ENCODE measurements at regions not wholly inside any gene's neighbourhood (a gene's known extent, or its start where the extent isn't known, plus 50 kb on each side); places are given as distances from the start of the nearest gene placed in this dataset.
"Not testable (repeated sequence)": the region's sequence is repeated elsewhere in the genome, so short reads cannot be mapped to it uniquely, and the experiment has no call there.

GRCh38 chr11:49302360-49302759, 94.0 kb upstream of the FOLH1 start:
- H3K4me3 ChIP-seq (ENCODE audit: low read depth, low read length) = no peak overlapping the region
- H3K9me3 ChIP-seq (ENCODE audit: control insufficient read depth, insufficient read depth, low read depth, low read length) = no peaks in the 10 kb centered on the region
- POLR2A ChIA-PET = interaction anchor here (0.6 kb wide), 1 partner anchor 1729 kb away, joined by 3 read pairs; no protein-coding TSS in a partner anchor
- CTCF ChIA-PET = interaction anchor here (0.8 kb wide), 1 partner anchor 21 kb away, joined by 3 read pairs; no protein-coding TSS in a partner anchor
- no peaks in the 10 kb centered on the region for H3K36me3 ChIP-seq (ENCODE audit: control insufficient read depth in 2 of 2, insufficient read depth in 1 of 2, low read length in 2 of 2)
- no peaks in the 10 kb centered on the region for H3K4me1 ChIP-seq (ENCODE audit: control insufficient read depth, insufficient read depth, low read length)
- H3K27ac ChIP-seq (ENCODE audit: extremely low read depth, low read depth, low read length) = no peak overlapping the region
- TF ChIP-seq TRIM28 (IDR thresholded peaks at IDR 0.05; ENCODE audit: borderline replicate concordance, low read length) = no peak
- no peak for TF ChIP-seq ZNF571 (tag by site-specific recombination; IDR thresholded peaks at IDR 0.05)

DNA sequence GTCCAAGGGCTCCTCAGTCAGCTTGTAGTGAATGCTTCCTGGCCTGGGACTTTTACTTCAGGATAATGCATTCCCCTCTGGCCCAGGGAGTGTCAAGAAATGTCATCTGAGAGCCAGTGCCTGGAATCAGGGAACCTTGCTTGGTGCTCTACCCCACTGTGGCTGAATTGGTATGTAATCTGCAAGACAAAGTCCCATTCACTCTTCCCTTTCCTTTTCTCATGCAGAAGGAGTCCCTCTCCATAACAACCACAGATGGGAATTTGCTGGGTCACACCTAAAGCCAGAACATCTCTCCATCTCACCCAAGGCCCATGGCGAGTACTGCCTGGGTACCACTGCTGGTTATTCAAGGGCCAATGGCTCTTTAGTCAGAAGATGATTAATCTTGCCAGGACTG, 89.6 kb upstream of the FOLH1 start:
- H3K27ac ChIP-seq (ENCODE audit: extremely low read depth, low read depth, low read length); H3K9me3 ChIP-seq (ENCODE audit: control insufficient read depth, insufficient read depth, low read depth, low read length); CTCF ChIA-PET; H3K4me1 ChIP-seq (ENCODE audit: control insufficient read depth, insufficient read depth, low read length); H3K36me3 ChIP-seq (ENCODE audit: control insufficient read depth in 2 of 2, insufficient read depth in 1 of 2, low read length in 2 of 2); POLR2A ChIA-PET; H3K4me3 ChIP-seq (ENCODE audit: low read depth, low read length): not testable (repeated sequence)

DNA sequence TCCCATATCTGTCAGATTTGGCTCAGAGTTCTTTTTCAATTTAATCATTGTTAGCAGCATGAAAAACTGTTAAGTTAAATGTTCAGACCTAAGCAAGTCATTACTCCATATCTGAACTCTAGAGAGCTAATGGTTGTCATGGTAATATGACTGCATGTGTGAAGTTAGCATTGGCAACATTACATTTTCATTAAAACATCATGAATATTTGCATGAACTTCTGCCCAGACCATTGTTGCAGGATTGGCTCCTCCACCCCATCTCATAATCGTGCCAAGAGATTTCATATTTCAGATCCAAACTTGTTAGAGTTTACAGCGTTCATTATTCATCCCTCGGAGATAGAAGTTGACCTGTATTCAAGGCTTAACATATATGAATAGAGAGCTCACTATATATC, 75.5 kb upstream of the FOLH1 start:
- CTCF ChIA-PET; H3K9me3 ChIP-seq (ENCODE audit: control insufficient read depth, insufficient read depth, low read depth, low read length); H3K4me1 ChIP-seq (ENCODE audit: control insufficient read depth, insufficient read depth, low read length); H3K36me3 ChIP-seq (ENCODE audit: control insufficient read depth in 2 of 2, insufficient read depth in 1 of 2, low read length in 2 of 2); H3K4me3 ChIP-seq (ENCODE audit: low read depth, low read length); H3K27ac ChIP-seq (ENCODE audit: extremely low read depth, low read depth, low read length); POLR2A ChIA-PET: not testable (repeated sequence)

DNA sequence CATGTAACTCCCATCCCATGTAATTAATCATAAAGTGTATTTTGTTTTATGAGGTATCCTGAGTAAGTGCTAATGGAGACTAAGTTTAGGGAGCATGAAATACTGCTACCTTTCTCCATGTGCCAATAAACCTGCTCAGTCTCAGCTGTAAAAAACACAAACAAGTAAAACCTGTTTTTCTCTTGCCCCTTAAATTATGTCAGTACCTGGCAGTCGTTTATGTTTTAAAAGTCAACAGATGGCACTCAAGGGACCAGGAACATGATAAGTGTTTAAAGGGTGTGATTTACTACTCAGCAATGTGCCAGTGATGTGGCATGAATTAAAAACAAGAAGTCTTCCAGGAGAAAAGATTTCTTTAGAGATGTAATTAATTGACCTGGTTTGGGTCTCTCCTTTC, 74.9 kb upstream of the FOLH1 start:
- POLR2A ChIA-PET; CTCF ChIA-PET; H3K4me1 ChIP-seq (ENCODE audit: control insufficient read depth, insufficient read depth, low read length); H3K36me3 ChIP-seq (ENCODE audit: control insufficient read depth in 2 of 2, insufficient read depth in 1 of 2, low read length in 2 of 2); H3K27ac ChIP-seq (ENCODE audit: extremely low read depth, low read depth, low read length); H3K9me3 ChIP-seq (ENCODE audit: control insufficient read depth, insufficient read depth, low read depth, low read length); H3K4me3 ChIP-seq (ENCODE audit: low read depth, low read length): not testable (repeated sequence)

- H3K4me3 ChIP-seq (ENCODE audit: low read depth, low read length); H3K9me3 ChIP-seq (ENCODE audit: control insufficient read depth, insufficient read depth, low read depth, low read length); H3K36me3 ChIP-seq (ENCODE audit: control insufficient read depth in 2 of 2, insufficient read depth in 1 of 2, low read length in 2 of 2); POLR2A ChIA-PET; H3K27ac ChIP-seq (ENCODE audit: extremely low read depth, low read depth, low read length); CTCF ChIA-PET; H3K4me1 ChIP-seq (ENCODE audit: control insufficient read depth, insufficient read depth, low read length): not testable (repeated sequence)
These were observed 73.7 kb upstream of the FOLH1 start for GRCh38 chr11:49282125-49282524.

DNA sequence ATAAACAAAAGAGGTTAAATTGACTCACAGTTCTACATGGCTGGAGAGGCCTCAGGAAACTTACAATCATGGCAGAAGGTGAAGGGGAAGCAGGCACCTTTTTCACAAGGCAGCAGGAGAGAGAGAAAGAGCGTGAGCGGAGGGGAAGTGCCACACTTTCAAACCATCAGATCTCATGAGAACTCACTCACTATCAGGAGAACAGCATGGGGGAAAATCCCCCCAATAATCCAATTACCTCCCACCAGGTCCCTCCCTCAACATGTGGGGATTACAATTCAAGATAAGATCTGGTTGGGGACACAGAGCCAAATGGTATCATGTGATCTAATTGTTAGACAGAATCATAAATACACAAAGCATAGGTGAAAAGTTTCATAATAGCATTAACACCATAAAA, 69.5 kb upstream of the FOLH1 start:
- CTCF ChIA-PET, POLR2A ChIA-PET: not testable (repeated sequence)

More for the DNA sequence above, 69.5 kb upstream of the FOLH1 start:
- H3K4me1 ChIP-seq (ENCODE audit: control insufficient read depth, insufficient read depth, low read length); H3K27ac ChIP-seq (ENCODE audit: extremely low read depth, low read depth, low read length); H3K9me3 ChIP-seq (ENCODE audit: control insufficient read depth, insufficient read depth, low read depth, low read length); H3K4me3 ChIP-seq (ENCODE audit: low read depth, low read length); H3K36me3 ChIP-seq (ENCODE audit: control insufficient read depth in 2 of 2, insufficient read depth in 1 of 2, low read length in 2 of 2): not testable (repeated sequence)

All from HEK293 (cell line).